Stimulated activated effector memory CD8-positive, alpha-beta T cell treated with anti-CD3 and anti-CD28 coated beads, Interleukin-12 subunit alpha, Interleukin-12 subunit beta, amount 100 ng/mL, for 72 hours (primary cell): ENCODE measurements at regions not wholly inside any gene's neighbourhood (a gene's known extent, or its start where the extent isn't known, plus 50 kb on each side); places are given as distances from the start of the nearest gene placed in this dataset.
"Not testable (repeated sequence)": the region's sequence is repeated elsewhere in the genome, so short reads cannot be mapped to it uniquely, and the experiment has no call there.

Source experiments
- ATAC-seq: fragments of 150-1000 bp; cut with Tn5 transposase; 2 replicates; pipeline ENCODE4 v1.10.0; 2021
- DNase-seq, 2 donors: peaks; one replicate each; pipeline ENCODE4 v3.0.0; 2021 to 2022; ENCODE audit warnings: low spot score in 2 of 2
- H3K27ac Mint-ChIP-seq: one replicate; pipeline ENCODE4 v1.8.0; 2022; ENCODE audit warnings: mild to moderate bottlenecking, mixed read lengths
- H3K36me3 Mint-ChIP-seq: one replicate; pipeline ENCODE4 v1.8.0; 2022; ENCODE audit warnings: mild to moderate bottlenecking, mixed read lengths
- H3K4me1 Mint-ChIP-seq: one replicate; pipeline ENCODE4 v1.8.0; 2022; ENCODE audit warnings: mixed read lengths
- H3K4me3 Mint-ChIP-seq: one replicate; pipeline ENCODE4 v1.8.0; 2022; ENCODE audit warnings: mild to moderate bottlenecking, mixed read lengths
- H3K9me3 Mint-ChIP-seq: one replicate; pipeline ENCODE4 v1.8.0; 2022; ENCODE audit warnings: mixed read lengths

DNA sequence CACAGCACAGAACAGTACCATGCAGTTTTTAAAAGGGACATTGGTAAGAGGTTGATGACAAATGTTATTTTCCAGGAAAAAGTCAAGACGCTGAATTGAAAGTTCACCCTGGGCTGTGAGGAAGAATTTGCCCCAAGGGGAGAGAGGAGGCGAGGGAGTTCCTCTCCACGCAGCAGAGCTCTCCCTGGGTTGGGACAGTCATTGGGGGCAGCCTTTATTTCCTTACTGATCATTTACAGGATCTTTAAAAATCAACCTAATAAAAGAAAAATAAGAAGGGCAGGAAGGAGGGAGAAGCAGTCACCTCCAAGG is 49.9 kb upstream of the WNT7B start:
- no peaks in the 10 kb centered on the region for H3K9me3 Mint-ChIP-seq
- DNase-seq (no peak), ATAC-seq (no peak)
- H3K27ac Mint-ChIP-seq: no peak overlapping the region
- no peaks in the 10 kb centered on the region for H3K36me3 Mint-ChIP-seq
- no peak overlapping the region for H3K4me3 Mint-ChIP-seq
- H3K4me1 Mint-ChIP-seq: no peaks in the 10 kb centered on the region

DNA sequence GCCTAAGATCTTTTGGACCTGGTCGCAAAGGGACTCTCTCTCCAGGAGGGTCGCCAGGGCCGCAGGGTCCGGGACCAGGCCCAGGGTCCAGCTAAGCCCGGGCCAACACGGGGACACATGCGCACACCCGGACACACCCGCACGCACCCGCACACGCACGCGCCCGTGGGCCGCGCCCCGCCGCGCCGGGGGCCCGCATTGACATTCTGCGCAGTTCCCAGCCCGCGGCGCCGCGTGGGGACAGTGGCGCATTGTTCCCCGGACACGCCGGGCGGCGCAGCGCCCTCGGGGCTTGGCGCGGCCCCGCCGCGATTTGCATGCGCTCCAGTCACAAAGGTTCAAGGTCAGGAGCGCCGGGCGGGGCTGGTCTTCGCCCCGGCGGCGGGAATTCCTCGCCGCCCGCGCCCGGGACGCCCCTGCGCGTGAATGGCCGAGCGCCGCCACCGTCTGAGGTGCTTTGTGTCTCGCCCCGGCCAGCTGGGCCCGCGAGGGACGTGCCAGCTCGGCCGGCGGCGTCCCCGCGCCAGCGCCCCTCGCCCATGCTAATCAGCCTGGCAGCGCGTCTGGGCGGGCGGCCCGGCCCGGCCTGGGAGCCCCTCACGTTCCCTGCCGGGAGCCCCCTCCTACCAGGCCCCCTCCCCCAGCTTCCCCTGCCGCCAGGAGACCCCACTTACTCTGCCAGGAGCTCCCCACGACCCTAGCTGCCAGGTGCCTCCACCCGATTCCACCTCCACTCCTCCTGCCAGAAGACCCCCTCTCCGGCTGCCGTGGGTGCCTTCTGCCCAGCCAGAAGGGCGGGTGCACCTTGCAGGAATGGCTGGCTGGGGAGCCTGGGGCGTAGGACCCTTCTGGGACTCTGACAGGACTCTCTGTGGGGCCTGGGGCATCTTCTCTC is 50.5 kb upstream of the WNT7B start:
- DNase-seq (no peak), ATAC-seq (no peak)
- Mint-ChIP-seq H3K9me3 (no peaks in the 10 kb centered on the region), H3K27ac (no peak overlapping the region), H3K4me3 (no peak overlapping the region), H3K36me3 (no peaks in the 10 kb centered on the region), H3K4me1 (no peaks in the 10 kb centered on the region)

DNA sequence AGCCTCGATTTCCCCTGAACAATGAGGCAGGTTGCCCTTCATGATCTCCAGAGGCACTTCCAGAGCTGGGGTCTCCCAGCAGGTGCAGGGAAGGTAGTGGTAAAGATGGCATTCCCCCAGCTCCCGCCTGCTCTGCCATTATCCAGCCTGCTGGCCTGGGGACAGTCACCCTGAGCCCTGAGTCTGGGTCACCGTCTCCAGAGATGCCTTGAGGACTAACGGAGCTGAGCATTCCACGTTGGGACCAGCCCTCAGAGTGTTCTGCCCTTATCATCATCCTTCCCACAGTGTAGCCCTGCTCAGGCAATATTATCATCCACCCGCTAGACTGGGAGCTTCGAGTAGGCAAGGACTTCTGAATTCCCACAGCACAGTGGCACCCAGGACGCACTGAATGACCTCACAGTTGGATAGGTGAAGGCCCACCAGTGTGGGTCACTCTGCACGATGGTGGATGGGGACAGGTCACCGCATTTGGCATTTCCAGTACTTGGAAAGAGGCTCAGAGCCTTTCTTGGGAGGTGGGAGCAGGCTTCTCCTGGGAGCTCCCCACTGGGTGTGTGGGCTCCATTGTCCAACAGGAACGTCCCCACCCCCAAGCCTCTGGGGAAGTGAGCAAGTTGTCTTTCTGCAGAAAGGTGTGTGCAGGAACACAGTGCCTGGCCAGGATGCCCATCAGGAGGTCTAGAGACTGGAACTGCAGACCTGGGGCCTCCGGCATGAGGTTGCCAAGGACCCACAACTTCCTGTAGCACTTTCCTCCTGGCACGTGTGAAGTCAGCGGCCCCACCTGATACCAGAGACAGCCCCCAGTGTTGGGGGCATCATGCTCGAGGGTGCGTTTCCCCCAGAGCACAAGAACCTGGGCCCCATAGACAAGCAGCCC is 51.4 kb upstream of the WNT7B start:
- H3K4me1 Mint-ChIP-seq: no peaks in the 10 kb centered on the region
- no peak overlapping the region for H3K4me3 Mint-ChIP-seq
- ATAC-seq: no peak
- no peaks in the 10 kb centered on the region for H3K9me3 Mint-ChIP-seq
- no peak for DNase-seq
- no peak overlapping the region for H3K27ac Mint-ChIP-seq
- no peaks in the 10 kb centered on the region for H3K36me3 Mint-ChIP-seq

DNA sequence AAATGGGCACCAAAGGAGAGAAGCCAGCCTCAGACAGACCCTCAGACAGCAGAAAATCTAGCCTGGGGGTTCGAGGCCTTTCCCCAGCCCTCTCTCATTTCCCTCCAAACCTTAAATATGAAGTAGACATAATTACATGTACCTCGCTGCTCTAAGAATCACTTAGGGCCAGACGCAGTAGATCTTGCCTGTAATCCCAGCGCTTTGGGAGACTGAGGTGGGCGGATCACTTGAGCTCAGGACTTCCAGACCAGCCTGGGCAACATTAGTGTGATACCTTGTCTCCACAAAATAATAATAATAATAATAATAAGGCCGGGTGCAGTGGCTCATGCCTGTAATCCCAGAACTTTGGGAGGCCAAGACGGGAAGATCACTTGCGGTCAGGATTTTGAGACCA is 52.1 kb upstream of the WNT7B start:
- DNase-seq (no peak), ATAC-seq (no peak)
- H3K4me3 Mint-ChIP-seq: no peak overlapping the region
- no peaks in the 10 kb centered on the region for H3K4me1 Mint-ChIP-seq
- no peaks in the 10 kb centered on the region for H3K9me3 Mint-ChIP-seq
- no peak overlapping the region for H3K27ac Mint-ChIP-seq
- no peaks in the 10 kb centered on the region for H3K36me3 Mint-ChIP-seq

DNA sequence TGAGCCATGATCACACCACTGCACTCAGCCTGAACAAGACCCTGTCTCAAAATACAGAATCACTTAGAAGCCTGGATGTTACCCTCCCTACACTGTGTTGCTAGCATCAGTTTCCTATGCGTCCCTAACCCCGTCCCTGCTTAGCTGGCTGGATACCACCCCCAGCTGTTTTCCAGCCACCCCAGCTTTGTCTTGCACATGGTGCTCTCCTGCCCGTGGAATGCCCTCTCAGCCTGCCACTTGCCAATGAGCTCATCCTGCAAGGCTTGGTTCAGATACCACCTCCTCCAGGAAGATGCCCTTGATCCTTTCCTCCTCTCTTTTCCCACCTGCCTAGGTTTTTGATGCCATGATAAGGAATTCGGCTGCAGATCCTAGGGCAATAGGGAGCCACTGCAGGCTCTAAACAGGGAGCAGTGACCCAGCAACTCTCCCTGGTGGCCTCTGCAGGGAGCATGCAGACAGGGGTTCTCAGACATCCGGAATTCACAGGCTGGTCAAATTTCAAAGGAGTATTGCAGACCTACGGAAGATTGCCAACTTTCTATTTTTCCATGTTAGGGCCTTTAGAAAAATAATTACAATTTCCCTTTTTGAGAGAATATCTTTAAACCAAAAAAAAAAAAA is 52.7 kb upstream of the WNT7B start:
- H3K4me1 Mint-ChIP-seq: no peaks in the 10 kb centered on the region
- DNase-seq (no peak), ATAC-seq (no peak)
- no peaks in the 10 kb centered on the region for H3K9me3 Mint-ChIP-seq
- no peaks in the 10 kb centered on the region for H3K36me3 Mint-ChIP-seq
- H3K27ac Mint-ChIP-seq: no peak overlapping the region
- no peak overlapping the region for H3K4me3 Mint-ChIP-seq

DNA sequence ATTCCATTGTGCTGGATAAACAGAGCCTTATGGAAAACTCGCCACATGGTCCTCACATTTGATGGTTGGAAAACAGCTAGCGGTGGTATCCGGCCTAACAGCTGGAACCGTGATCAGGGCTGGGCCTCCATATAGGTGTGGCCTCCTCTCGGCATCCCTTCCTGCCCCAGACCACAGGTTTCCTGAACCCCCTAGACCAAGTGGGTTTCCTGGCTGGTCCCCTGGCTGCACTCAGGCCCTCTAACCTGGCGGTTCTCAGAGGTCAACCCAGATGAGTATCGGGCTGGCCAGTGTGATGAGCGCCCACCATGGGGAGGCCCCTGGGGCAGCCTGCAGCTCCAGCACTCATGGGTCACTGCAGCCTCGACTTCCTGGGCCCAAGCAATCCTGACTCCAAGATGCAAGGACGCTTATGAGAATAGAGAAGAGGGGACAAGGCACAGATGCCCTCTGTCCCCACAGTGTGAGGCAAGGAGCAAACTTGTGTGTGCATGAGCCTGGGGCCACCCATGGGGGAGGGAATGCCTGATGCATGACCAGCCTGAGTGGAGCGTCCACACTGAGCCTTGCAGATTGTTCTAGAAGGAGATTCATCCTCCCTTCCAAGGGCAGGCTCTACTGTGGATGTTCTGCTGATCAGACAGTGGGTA is 53.4 kb upstream of the WNT7B start:
- Mint-ChIP-seq H3K9me3 (no peaks in the 10 kb centered on the region), H3K36me3 (no peaks in the 10 kb centered on the region), H3K4me1 (no peaks in the 10 kb centered on the region), H3K27ac (no peak overlapping the region), H3K4me3 (no peak overlapping the region)
- DNase-seq: no peak
- no peak for ATAC-seq

DNA sequence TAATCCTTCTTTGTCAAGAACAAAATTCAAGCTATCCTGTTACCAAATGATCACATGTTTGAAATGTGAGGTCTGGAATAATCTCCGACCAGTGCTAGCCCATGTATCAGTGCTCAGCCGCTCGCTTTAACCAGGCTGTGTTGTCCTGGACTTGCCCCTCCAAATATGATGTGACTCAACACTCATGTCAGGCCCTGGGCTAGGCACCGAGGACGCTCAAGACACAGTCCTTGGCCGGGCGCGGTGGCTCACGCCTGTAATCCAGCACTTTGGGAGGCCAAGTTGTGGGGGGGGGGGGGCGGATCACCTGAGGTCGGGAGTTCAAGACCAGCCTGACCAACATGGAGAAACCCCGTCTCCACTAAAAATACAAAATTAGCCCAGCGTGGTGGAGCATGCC is 54.1 kb upstream of the WNT7B start:
- Mint-ChIP-seq H3K4me3 (no peak overlapping the region), H3K27ac (no peak overlapping the region), H3K4me1 (no peaks in the 10 kb centered on the region), H3K9me3 (no peaks in the 10 kb centered on the region), H3K36me3 (no peaks in the 10 kb centered on the region)
- DNase-seq: no peak
- no peak for ATAC-seq

DNA sequence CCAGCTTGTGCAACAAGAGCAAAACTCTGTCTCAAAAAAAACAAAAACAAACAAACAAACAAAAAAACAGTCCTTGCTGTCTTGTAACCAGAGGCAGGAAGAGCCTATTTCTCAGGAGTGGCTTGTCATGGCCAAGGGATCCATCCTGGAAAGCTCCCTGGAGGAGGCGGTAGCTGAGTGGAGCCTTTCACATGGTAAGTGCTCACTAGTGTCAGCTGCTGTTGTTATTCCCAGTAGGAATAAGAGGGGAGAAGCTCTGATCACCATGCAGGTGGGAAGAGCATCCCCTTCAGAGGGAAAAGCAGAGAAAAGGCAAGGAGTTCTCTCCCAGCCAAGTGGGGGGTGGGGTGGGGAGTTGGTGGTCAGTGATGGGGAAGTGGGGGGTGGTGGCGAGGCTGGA is 54.6 kb upstream of the WNT7B start:
- Mint-ChIP-seq H3K4me3 (no peak overlapping the region), H3K4me1 (no peaks in the 10 kb centered on the region), H3K9me3 (no peaks in the 10 kb centered on the region), H3K36me3 (no peaks in the 10 kb centered on the region), H3K27ac (no peak overlapping the region)
- no peak for ATAC-seq
- no peak for DNase-seq

DNA sequence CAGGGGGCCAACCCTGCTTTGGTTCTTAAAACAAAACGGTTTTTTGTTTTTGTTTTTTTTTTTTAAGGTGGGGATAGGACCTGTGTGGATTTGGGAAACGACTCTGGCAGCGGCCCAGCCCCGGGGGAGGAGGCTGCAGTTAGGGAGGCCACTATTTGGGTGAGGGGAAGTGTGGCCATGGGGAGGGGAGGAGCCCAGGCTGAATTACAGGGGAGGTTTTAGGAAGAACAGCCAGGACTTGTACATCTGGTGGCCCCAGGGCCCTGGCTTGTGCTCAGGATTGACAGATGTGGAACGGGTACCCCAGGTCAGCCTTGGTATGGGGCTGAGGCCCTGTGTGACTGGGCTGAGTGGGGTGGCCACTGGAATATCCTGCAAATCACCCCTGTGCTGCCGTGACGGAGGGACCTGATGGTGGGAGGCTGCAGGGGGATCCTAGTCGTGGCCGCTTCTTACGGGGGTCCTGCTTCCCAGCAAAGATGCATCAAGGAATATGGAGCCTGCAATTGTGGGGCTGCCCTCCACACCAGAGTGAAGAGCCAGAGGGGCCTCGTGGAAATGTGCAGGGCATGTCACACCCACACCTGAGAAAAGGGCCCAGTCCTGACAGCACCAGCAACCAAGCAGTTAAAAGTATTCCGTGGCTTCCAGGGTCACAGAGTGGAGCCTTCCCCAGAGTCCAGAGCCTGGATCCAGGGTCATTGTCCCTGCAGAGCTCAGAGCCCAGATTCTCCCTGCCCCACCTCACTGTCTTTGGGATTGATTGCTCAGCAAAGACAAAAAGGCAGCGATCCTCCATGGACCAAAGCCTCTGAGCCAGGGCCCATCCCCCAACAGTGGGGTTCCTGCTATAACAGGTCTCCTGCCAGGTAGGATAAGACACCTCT is 55.2 kb upstream of the WNT7B start:
- H3K4me3 Mint-ChIP-seq: no peak overlapping the region

DNA sequence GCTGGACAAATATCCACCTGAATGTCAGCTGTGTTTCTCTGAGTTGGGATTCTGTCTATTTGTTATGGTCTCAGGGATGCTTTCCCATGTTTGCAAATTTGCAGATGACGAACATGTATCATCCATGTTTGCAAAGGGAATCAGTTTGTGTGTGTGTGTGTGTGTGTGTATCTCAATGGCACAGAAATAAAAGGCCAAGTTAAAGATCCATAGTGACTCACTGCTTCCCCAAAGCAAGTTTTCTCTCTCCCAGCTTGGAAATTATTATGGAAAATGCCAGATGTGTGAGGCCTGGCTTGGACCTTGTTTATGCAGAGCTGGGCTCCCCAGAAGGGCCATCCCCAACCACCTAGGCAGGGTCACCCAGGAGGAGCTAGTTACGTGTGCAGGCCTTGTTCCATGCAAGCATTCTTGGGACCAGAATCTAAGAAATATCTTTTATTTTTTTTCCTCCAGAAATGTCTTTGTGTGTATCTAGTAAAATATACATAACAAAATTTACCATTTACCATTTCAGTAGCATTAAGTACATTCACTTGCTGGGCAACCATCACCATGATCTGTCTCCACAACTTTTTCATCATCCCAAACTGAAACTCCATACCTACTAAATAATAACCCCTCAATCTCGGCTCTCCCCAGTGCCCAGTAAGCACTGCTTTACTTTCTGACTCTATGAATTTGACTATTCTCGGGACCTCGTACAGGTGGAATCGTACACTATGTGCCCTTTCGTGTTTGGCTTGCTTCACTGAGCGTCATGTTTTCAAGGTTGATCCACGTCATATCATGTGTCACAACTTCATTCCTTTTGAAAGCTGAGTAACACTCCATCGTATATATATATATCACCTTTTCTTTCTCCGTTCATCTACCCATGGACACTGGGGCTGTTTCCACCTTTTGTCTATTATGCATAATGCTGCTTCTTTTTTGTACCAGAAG is 56.6 kb upstream of the WNT7B start:
- H3K36me3 Mint-ChIP-seq: no peaks in the 10 kb centered on the region
- DNase-seq (no peak), ATAC-seq (no peak)
- no peaks in the 10 kb centered on the region for H3K9me3 Mint-ChIP-seq
- H3K4me1 Mint-ChIP-seq: peaks cover 6% of the 10 kb centered on the region
- no peak overlapping the region for H3K27ac Mint-ChIP-seq
- no peak overlapping the region for H3K4me3 Mint-ChIP-seq

More for the DNA sequence above, 55.2 kb upstream of the WNT7B start:
- no peaks in the 10 kb centered on the region for H3K9me3 Mint-ChIP-seq
- H3K27ac Mint-ChIP-seq: no peak overlapping the region
- ATAC-seq: no peak
- no peak for DNase-seq
- no peaks in the 10 kb centered on the region for H3K36me3 Mint-ChIP-seq
- H3K4me1 Mint-ChIP-seq: peaks cover 6% of the 10 kb centered on the region

DNA sequence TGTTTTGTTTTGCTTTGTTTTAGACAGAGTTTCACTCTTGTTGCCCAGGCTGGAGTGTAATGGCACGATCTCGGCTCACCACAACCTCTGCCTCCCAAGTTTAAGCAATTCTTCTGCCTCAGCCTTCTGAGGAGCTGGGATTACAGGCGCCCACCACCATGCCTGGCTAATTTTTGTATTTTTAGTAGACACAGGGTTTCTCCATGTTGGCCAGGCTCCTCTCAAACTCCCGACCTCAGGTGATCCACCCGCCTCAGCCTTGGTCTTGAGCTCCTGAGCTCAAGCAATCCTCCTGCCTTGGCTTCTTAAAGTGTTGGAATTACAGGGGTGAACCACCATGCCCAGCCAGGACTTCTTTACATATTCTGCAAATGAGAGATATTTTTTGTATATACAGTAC is 57.5 kb upstream of the WNT7B start:
- not testable (repeated sequence) for H3K4me1 Mint-ChIP-seq, H3K27ac Mint-ChIP-seq, H3K36me3 Mint-ChIP-seq, ATAC-seq, DNase-seq, H3K9me3 Mint-ChIP-seq
- H3K4me3 Mint-ChIP-seq: peak overlapping the region; percentile 75

DNA sequence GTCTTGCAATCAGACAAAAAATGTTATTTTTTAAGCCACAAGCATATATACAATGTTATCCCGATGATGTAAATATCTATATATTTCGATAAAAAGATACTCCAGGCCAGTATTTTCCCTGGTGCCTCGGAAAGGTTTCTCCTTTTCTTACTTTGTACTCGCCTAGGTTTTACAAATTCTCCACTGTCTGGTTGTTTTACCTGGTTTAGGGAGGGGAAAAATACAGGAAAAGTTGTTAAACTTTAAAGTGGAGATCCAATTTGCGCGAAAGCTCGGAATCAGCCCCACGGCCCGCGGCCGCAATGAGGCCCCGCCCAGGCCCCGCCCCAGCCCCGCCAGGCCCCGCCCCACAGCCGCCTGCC is 58.4 kb upstream of the WNT7B start:
- H3K27ac Mint-ChIP-seq: no peak overlapping the region
- ATAC-seq: no peak
- H3K4me1 Mint-ChIP-seq: peaks cover 6% of the 10 kb centered on the region
- H3K4me3 Mint-ChIP-seq: peak overlapping the region; percentile 75
- no peaks in the 10 kb centered on the region for H3K9me3 Mint-ChIP-seq
- no peak for DNase-seq
- no peaks in the 10 kb centered on the region for H3K36me3 Mint-ChIP-seq

DNA sequence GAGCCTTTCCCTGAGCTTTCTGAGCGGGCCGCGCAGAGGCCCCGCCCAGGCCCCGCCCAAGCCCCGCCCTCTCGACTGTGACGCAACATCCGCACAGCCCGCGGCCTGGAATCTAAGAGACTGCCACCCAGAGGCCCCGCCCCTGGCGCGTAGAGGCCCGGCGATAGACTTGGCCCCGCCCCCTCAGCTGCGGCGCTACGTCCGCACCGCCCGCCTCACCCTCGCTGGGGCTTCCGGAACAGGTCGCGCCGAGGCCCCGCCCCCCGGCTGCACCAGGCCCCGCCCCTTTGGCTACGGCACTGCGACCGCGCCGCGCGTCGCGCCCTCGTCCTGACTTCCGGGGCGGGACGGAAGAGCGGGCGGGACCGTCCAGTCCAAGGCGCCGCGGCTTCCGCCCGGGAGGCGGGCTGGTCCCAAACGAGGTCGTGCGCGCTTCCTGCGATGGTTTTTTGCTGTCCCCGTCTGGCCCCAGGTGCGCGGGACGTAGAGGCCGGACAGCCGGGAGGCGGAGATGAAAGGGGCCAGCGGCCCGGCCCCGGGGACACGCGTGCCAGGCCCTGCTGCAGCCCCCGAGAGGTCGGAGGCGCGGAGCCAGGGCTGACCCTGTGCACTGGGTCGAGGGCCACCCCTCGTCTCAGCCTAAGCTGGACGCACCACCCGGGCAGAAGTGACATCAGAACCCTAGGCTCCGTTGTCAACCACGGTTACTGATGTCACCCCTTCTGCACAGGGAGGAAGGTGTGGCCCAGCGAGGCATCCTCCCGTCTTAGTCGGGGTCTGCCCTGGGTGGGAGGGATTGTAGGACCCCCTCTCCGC is 59.0 kb upstream of the WNT7B start:
- Mint-ChIP-seq H3K4me3 (peak overlapping the region; percentile 75), H3K27ac (peak overlapping the region; percentile 59), H3K9me3 (no peaks in the 10 kb centered on the region), H3K4me1 (peaks cover 6% of the 10 kb centered on the region), H3K36me3 (no peaks in the 10 kb centered on the region)
- DNase-seq (peak; percentile 99), ATAC-seq (peak; percentile 95)
